HPDE6-E6E7 (cell line): ENCODE measurements at regions not wholly inside any gene's neighbourhood (a gene's known extent, or its start where the extent isn't known, plus 50 kb on each side); places are given as distances from the start of the nearest gene placed in this dataset.
"Not testable (repeated sequence)": the region's sequence is repeated elsewhere in the genome, so short reads cannot be mapped to it uniquely, and the experiment has no call there.

Experiments used
- DNase-seq: peaks from one replicate; pipeline ENCODE4 v3.0.0; 2011; ENCODE audit warnings: missing footprints; ENCODE audit errors: extremely low spot score

GRCh38 chr7:114181280-114181679 lies 233.3 kb upstream of the FOXP2 start:
- DNase-seq, result no peak

- DNase-seq, result no peak
These were observed 233.9 kb upstream of the FOXP2 start for GRCh38 chr7:114180556-114181266.

DNA sequence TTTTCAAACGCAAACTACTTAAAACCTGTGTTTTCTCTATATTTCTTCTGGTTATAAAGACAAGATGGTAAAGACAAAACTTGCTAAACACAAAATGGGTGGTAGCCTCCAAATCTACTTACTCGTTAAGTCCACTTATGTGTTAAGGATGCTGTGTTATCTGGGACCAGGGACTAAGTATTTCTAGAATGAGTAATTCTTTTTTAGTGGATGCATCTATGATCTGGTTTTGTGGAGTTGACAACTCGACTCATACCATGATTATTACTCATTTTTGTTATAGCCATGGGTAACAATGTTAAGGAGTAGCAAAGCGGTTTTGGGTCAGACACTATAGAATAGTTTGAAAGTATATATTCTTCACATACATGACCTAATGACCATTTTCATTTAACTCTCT lies 239.5 kb upstream of the FOXP2 start:
- DNase-seq, result no peak

- DNase-seq, result no peak
These were observed 241.3 kb upstream of the FOXP2 start for GRCh38 chr7:114173170-114173890.

DNA sequence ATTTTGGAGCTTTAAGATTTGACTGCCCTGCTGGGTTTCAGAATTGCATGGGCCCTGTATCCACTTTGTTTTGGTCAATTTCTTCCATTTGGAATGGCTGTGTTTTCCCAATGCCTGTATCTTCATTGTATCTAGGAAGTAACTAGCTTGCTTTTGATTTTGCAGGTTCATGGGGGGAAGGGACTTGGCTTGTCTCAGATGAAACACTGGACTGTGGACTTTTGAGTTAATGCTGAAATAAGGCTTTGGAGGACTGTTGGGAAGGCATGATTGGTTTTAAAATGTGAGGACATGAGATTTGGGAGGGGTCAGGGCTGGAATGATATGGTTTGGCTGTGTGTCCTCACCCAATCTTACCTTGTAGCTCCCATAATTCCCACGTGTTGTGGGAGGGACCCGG lies 245.2 kb upstream of the FOXP2 start:
- not testable (repeated sequence) for DNase-seq

- DNase-seq, result no peak
These were observed 242.1 kb upstream of the PPP1R3A start for GRCh38 chr7:114160925-114161324.

DNA sequence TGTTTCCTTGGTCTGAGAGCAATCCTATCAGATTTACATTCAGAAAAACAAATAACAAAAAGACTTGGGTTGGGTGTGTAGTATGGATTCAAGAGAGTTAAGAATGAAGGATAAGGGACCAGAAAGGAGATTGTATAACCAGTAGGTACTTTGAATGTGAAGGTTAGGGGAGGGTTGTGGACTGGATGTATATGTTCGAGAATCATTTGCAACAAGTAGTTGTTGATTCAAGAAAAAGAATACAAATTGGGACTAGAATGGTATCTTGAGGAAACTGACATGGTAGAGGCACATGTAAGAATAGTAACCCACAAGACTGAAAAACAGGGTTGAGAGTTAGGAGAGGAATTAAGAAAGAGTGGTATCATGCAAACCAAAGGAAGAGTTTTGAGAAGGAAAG lies 240.0 kb upstream of the PPP1R3A start:
- DNase-seq, result no peak

DNA sequence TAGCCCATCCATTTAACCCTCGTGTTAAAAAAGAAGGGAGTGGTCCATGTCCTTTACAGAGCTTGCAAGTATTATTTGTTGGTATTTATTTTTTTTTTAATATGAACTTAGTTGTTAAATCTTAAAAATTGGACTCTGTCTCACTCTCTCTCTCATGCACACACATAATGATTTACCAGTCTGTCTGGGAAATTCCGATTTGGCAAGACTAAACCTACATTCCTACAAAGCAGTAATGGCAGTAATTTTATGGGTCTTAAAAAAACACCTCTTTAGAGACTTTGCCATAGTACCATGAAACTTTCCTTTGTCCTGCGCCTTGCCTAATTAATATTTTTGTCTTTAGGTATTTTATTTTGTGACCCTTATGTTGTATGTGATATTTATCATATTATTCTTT lies 239.5 kb upstream of the PPP1R3A start:
- no peak for DNase-seq

DNA sequence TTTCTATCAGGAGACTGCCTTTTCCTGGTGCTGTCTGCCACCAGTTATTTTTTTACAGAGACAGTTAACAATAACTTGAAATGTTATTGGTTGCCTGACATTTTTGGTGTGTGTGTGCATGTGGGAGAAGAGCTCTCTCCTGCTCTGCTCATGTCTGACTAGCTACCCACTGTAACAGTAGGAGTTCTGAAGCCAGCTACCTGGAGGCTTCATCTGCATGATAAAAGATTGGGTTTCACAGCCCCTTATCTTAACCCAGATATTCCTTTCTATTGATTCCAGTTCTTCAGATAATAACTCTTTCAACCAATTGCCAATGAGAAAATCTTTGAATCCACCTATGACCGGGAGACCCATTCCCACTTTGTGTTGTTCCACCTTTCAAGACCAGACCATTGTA lies 237.4 kb upstream of the PPP1R3A start:
- no peak for DNase-seq

GRCh38 chr7:114155116-114156110 lies 236.6 kb upstream of the PPP1R3A start:
- no peak for DNase-seq

GRCh38 chr7:114153700-114154099 lies 234.9 kb upstream of the PPP1R3A start:
- DNase-seq, result no peak

- no peak for DNase-seq
These were observed 233.6 kb upstream of the PPP1R3A start for GRCh38 chr7:114152314-114152938.

DNA sequence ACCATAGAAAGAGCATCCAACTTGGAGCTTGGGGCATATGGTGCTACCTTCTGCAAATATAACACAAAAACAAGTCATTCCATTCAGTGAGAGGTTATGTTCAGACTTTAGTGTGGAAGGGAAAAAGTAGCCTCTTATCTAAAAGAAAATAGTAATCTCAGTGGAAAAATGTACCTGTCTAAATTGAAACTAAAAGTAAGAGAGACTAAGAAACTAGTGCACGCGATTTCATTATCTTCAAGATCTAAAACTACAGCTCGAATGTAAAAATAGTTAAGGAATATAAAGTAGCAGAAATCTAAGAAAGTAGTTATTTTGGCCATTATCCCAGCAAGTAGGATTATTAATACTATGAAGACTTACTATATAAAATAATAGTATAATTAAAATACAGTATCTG lies 233.0 kb upstream of the PPP1R3A start:
- no peak for DNase-seq

GRCh38 chr7:114150689-114151088 lies 231.9 kb upstream of the PPP1R3A start:
- no peak for DNase-seq

DNA sequence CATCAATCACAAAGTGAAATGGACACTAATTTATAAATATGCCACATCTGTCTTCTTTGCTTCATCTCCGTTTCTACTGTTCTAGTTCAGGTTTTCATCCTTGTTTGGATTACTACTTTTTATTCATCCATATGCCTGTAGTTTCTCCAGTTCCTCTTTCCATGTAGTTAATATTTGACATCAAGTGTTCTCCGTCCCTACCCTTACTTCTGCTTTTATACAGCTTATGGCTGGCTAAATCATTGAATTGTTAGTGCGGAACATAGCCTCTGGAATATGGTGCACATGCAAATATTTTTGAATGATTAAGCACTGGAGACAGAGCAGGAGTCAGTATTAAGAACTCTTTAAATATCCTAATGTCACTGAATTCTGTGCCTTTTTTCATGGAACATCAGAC lies 230.0 kb upstream of the PPP1R3A start:
- DNase-seq, result no peak

DNA sequence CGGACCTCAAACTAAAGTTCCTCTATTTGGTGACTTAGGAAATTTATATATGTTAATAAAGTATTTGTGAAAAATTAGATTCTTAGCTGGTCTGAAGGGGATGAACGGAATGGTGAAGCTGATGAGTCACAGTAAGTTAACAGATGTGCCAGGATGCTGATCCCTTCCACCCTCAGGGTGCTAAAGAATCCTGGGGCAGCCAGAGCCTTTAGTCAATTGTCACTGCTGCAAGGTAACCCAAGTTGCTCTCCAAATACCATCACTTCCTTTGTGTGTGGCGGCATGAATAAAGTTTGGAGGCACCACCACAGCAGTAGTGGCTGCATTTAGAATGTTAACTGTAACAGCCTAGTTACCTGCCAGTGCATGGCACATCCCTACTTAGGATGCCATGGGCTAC lies 222.6 kb upstream of the PPP1R3A start:
- peak; percentile 1 for DNase-seq

DNA sequence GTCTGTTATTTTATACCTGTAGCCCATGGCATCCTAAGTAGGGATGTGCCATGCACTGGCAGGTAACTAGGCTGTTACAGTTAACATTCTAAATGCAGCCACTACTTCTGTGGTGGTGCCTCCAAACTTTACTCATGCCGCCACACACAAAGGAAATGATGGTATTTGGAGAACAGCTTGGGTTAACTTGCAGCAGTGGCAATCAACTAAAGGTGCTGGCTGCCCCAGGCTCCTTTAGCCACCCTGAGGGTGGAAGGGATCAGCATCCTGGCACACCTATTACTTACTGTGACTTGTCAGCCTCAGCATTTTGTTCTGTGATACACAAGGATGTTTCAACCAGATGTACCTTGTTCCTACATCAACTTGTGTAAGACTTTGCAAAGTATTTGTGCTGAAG lies 221.8 kb upstream of the PPP1R3A start:
- no peak for DNase-seq

- not testable (repeated sequence) for DNase-seq
These were observed 220.9 kb upstream of the PPP1R3A start for GRCh38 chr7:114139690-114140089.

- DNase-seq, result no peak
These were observed 219.8 kb upstream of the PPP1R3A start for GRCh38 chr7:114138587-114138986.

GRCh38 chr7:114133717-114134116 lies 214.9 kb upstream of the PPP1R3A start:
- no peak for DNase-seq

- DNase-seq, result no peak
These were observed 212.1 kb upstream of the PPP1R3A start for GRCh38 chr7:114130866-114131265.

DNA sequence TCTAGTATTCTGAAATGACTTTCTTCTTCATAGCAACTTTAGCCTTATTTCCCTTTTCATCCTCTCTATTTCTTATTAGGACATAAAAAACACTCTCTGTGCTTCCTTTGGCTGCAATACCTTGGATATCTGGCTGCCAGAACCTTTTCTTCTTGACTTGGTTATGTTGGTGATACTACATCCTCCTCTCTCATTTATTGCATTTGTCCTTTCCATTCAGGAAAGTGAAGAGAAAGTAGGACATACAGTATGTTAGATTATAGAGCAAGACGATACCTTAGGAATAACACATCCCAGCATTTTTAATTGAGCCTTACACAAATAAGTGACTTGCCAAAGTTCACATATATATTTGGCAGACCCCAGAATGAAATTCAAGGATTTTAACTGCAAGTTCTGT lies 210.1 kb upstream of the PPP1R3A start:
- DNase-seq, result no peak
